ENCODE measurements at regions not wholly inside any gene's neighbourhood (a gene's known extent, or its start where the extent isn't known, plus 50 kb on each side); places are given as distances from the start of the nearest gene placed in this dataset.

DNA sequence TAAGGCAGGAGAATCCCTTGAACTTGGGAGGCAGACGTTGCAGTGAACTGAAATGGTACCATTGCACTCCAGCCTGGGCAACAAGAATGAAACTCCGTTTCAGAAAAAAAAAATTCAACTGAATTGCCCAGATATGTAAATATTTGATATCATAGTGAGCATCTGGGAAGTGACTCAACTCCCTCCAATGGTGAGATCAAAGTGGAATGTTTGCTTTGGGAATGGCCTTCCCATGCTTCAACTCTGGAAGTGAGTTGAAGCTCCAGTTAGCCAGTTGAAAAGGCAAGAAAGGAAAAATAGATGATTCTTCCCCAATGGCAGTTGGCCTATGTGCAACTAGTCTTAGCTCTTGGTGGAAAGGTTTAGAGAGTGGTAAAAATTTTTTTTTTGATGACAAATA lies 131.6 kb upstream of the CMC1 start:
- H3K27ac ChIP-seq: no peak overlapping the region
- no peak for TF ChIP-seq ZFX (IDR thresholded peaks at IDR 0.05)
- TF ChIP-seq, protein P1, sequence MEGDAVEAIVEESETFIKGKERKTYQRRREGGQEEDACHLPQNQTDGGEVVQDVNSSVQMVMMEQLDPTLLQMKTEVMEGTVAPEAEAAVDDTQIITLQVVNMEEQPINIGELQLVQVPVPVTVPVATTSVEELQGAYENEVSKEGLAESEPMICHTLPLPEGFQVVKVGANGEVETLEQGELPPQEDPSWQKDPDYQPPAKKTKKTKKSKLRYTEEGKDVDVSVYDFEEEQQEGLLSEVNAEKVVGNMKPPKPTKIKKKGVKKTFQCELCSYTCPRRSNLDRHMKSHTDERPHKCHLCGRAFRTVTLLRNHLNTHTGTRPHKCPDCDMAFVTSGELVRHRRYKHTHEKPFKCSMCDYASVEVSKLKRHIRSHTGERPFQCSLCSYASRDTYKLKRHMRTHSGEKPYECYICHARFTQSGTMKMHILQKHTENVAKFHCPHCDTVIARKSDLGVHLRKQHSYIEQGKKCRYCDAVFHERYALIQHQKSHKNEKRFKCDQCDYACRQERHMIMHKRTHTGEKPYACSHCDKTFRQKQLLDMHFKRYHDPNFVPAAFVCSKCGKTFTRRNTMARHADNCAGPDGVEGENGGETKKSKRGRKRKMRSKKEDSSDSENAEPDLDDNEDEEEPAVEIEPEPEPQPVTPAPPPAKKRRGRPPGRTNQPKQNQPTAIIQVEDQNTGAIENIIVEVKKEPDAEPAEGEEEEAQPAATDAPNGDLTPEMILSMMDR (conservative IDR thresholded peaks at IDR 0.05): no peak

DNA sequence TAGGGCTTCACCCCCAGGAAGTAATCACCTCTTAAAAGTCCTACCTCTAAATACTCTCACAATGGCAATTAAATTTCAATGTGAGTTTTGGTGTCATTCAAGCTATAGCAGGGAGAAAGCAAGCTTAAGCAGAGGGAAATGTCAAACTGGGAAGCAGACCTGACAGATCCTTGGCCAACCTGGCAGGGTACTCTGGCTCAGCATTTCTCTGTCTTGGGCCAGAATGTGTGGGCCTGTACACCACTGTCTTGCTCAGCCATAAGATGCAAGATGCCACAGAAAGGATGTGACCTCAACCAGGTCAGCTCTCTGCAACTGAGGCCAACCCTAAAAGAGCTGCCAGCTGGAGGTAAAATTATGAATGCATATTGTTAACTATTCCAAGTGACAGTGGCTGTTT lies 130.6 kb upstream of the CMC1 start:
- TF ChIP-seq, protein P1 (conservative IDR thresholded peaks at IDR 0.05): no peak
- no peak for TF ChIP-seq ZFX (IDR thresholded peaks at IDR 0.05)
- H3K27ac ChIP-seq: no peak overlapping the region

DNA sequence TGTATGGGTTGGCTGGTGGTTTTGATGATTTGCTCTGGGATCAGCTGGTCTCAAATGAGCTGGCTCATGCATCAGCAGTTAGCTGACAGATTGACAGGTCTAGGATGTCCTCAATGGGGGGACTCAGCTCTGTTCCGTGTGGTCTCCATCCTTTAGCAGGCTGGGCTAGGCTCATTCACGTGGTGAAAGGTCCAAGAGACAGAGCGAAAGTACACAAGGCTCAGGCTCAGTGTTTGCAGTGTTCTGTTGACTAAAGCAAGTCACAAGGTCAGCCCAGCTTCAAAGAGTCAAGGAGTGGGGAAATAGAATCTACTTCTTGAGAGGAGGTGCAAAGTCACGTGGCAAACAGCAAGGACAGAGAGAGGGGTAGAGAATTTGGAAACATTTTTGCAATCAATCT lies 126.5 kb upstream of the CMC1 start:
- TF ChIP-seq ZFX (IDR thresholded peaks at IDR 0.05): no peak
- TF ChIP-seq, protein P1 (conservative IDR thresholded peaks at IDR 0.05): no peak
- H3K27ac ChIP-seq: no peak overlapping the region

DNA sequence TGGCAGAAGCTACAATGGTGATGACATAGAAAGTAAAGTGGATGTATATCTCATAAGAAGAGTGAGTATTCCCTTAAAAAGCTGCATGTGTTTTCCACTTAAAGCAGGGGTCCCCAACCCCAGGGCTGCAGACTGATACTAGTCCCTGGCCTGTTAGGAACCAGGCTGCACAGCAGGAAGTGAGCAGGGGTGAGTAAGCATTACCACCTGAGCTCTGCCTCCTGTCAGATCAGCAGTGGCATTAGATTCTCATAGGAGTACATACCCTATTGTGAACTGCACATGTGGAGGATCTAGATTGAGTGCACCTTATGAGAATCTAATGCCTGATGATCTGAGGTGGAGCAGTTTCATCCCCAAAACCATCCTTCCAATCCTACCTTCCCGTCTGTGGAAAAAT lies 126.1 kb upstream of the CMC1 start:
- no peak overlapping the region for H3K27ac ChIP-seq
- no peak for TF ChIP-seq ZFX (IDR thresholded peaks at IDR 0.05)
- TF ChIP-seq, protein P1 (conservative IDR thresholded peaks at IDR 0.05): no peak

DNA sequence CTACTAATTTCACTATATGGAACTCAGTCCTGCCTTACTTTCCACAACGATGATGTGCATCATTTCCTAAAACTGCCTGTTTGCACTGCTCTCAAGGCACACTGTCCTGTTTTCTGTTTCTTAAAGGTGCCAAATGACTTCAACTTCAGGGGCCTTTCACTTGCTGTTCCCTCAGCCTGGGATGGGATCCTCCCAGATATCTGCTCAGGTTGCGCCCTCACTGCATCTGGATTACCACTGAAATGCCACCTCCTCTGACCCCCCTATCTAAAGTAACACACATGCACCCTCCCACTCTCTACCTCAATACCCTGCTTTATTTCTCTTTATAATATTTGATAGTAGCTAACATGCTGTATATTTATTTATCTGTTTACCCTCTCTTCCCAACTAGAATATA lies 123.8 kb upstream of the CMC1 start:
- no peak overlapping the region for H3K27ac ChIP-seq
- TF ChIP-seq, protein P1 (conservative IDR thresholded peaks at IDR 0.05): no peak

DNA sequence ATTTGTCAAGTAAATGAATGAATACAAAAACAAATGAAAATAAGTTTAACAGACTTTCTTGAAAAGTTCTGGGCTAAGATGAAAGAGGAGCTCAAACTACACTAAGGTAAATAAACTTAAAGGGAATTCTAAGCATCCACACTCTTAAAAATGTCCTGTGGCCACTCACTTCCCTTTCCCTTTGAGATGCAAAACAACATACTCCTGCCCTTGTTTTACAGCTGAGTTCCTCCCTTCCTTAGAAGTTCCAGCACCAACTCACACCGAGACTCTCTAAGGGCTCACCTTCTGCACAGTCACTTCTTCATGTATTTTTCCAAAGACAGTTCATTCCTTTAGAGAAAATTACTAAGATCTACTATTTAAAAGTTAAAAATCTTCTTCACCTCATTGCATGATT lies 123.3 kb upstream of the CMC1 start:
- H3K27ac ChIP-seq: no peak overlapping the region
- TF ChIP-seq, protein P1 (conservative IDR thresholded peaks at IDR 0.05): no peak
- no peak for TF ChIP-seq ZFX (IDR thresholded peaks at IDR 0.05)

DNA sequence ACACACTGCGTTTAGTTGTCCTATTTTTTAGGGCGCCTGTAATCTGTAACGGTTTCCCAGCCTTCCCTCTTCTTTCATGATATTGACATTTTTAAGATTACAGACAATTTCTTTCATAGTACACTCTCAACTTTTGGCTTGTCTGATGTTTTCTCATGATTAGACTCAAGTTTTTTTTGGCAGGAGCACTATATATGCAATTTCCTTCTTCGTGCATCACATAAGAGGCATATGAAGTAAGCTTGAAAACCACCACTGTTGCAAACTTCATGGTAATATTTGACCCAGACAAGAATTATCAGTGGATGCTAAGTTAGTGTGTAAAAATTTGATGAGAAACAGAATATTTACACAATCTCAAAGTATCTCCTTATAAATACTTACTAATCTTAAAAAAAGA lies 119.2 kb upstream of the CMC1 start:
- TF ChIP-seq ZFX (IDR thresholded peaks at IDR 0.05): no peak
- H3K27ac ChIP-seq: no peak overlapping the region

DNA sequence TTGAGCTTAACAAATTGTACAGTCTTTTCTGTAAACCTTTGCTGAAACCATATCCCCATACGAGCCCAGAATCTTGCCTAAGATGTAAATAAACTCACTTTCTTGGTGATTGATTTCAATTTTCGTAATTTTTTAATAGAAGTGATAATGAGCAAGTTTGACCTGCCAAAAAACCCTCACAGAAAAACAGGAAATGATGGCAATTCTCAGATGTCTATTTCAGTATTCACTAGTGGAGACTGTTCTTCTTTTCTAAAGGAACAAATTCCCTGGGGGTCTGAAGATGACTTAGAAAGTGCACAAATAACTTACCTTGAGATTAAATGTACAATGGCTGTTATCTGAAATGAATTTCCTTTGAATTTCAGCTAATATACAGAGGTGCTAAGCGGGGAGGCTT lies 116.5 kb upstream of the CMC1 start:
- H3K27ac ChIP-seq: no peak overlapping the region
- TF ChIP-seq, protein P1 (conservative IDR thresholded peaks at IDR 0.05): no peak
- TF ChIP-seq ZFX (IDR thresholded peaks at IDR 0.05): no peak

Data from C4-2B (cell line).